Prostate gland (tissue), 2 donors: ENCODE measurements at regions not wholly inside any gene's neighbourhood (a gene's known extent, or its start where the extent isn't known, plus 50 kb on each side); places are given as distances from the start of the nearest gene placed in this dataset.

Source experiments
- DNase-seq: peaks from one replicate; pipeline ENCODE4 v3.0.0-alpha.2; 2019; ENCODE audit warnings: low spot score
- H3K27ac ChIP-seq, 2 donors: fragments of 200-600 bp; sonication (generic); 2 replicates each; pipeline ENCODE4 v1.5.1; 2017 to 2019
- H3K27me3 ChIP-seq: fragments of 200-600 bp; sonication (generic); replicated peaks from 2 replicates; pipeline ENCODE4 v1.5.1; 2019; ENCODE audit not compliant: insufficient read depth
- H3K36me3 ChIP-seq, 2 donors: fragments of 200-600 bp; sonication (generic); 1 replicate in 1 of 2; 2 replicates in 1 of 2; pipeline versions ENCODE4 v1.5.1 to v1.8.1; 2017 to 2019
- H3K4me1 ChIP-seq: fragments of 200-600 bp; sonication (generic); replicated peaks from 2 replicates; pipeline ENCODE4 v1.5.1; 2019
- H3K4me3 ChIP-seq, 2 donors: fragments of 200-600 bp; sonication (generic); 2 replicates each; pipeline ENCODE4 v1.5.1; 2017 to 2019
- H3K9me3 ChIP-seq: fragments of 200-600 bp; sonication (generic); 2 replicates; pipeline ENCODE4 v1.5.1; 2017
- POLR2A ChIP-seq: fragments of 450-650 bp; IDR thresholded peaks from one replicate; pipeline ENCODE4 v1.6.1; 2016; ENCODE audit warnings: antibody characterized with exemption, mild to moderate bottlenecking
- POLR2AphosphoS5 ChIP-seq: sonication (generic); formaldehyde crosslinking; IDR thresholded peaks from one replicate; pipeline ENCODE4 v1.6.1; 2017; ENCODE audit warnings: antibody characterized with exemption
- WGBS: methylation state at CpG from one replicate; pipeline ENCODE4 v1.1.5; 2018; 5-methylcytosine and 5-hydroxymethylcytosine counted together
- intact Hi-C: fragments of 100-400 bp; cut with DNase I; formaldehyde crosslinking; loops from one replicate; pipeline ENCODE4 v1.14.2; 2022
- TF ChIP-seq, protein P1 (sequence below), 4 experiments: fragments of 200-600 bp in 2 of 4; fragments of 450-650 bp in 2 of 4; sonication (generic) in 2 of 4; IDR thresholded peaks; 1 replicate in 3 of 4; 2 replicates in 1 of 4; pipeline ENCODE4 v1.5.1; 2016 to 2019; ENCODE audit warnings: antibody characterized with exemption in 4 of 4, mild to moderate bottlenecking in 2 of 4, moderate library complexity in 2 of 4

- Histone ChIP-seq H3K27ac (no peak overlapping the region), H3K4me1 (no peaks in the 10 kb centered on the region), H3K9me3 (no peaks in the 10 kb centered on the region), H3K36me3 (no peaks in the 10 kb centered on the region), H3K27me3 (no peaks in the 10 kb centered on the region), H3K4me3 (no peak overlapping the region)
- intact Hi-C loops = no loop called here
- no peak for DNase-seq
- WGBS = 100% methylated on average over 2 of the region's 2 CpGs
- TF ChIP-seq, protein P1, sequence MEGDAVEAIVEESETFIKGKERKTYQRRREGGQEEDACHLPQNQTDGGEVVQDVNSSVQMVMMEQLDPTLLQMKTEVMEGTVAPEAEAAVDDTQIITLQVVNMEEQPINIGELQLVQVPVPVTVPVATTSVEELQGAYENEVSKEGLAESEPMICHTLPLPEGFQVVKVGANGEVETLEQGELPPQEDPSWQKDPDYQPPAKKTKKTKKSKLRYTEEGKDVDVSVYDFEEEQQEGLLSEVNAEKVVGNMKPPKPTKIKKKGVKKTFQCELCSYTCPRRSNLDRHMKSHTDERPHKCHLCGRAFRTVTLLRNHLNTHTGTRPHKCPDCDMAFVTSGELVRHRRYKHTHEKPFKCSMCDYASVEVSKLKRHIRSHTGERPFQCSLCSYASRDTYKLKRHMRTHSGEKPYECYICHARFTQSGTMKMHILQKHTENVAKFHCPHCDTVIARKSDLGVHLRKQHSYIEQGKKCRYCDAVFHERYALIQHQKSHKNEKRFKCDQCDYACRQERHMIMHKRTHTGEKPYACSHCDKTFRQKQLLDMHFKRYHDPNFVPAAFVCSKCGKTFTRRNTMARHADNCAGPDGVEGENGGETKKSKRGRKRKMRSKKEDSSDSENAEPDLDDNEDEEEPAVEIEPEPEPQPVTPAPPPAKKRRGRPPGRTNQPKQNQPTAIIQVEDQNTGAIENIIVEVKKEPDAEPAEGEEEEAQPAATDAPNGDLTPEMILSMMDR (IDR thresholded peaks at IDR 0.05) = no peak
- TF ChIP-seq POLR2A (no peak), POLR2AphosphoS5 (no peak)
Observed at GRCh38 chr4:180391613-180392012, 1851.6 kb upstream of the TENM3 start.

DNA sequence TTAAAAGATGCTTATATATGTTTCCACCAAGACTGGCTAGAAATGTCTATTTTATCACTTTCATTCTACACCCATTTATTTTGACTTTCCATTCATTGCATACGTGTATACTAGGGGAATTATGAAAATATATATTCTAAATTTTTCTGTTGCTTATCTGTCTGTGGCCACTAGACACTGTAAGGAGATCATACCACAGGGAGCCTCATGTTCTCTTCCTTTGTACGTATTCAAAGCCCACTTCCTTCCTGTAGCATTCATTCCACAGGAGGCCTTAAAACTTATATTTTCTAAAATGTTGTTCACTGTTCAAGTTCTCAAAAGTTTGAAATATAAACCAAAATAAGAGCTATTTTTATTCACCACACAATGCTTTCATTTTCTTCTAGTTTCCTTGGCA is 1848.9 kb upstream of the TENM3 start:
- Histone ChIP-seq H3K27ac (no peak overlapping the region), H3K36me3 (no peaks in the 10 kb centered on the region), H3K4me1 (no peaks in the 10 kb centered on the region), H3K9me3 (no peaks in the 10 kb centered on the region), H3K27me3 (no peaks in the 10 kb centered on the region), H3K4me3 (no peak overlapping the region)
- no peak for DNase-seq
- intact Hi-C loops = no loop called here
- TF ChIP-seq POLR2A (no peak), POLR2AphosphoS5 (no peak)
- TF ChIP-seq, protein P1 (IDR thresholded peaks at IDR 0.05) = no peak
- WGBS = 67% methylated on average over 2 of the region's 2 CpGs

- no peak for DNase-seq
- intact Hi-C loops = no loop called here
- 90% methylated on average over 3 of the region's 3 CpGs for WGBS
- H3K4me1 ChIP-seq = no peaks in the 10 kb centered on the region
- H3K9me3 ChIP-seq = no peaks in the 10 kb centered on the region
- no peak overlapping the region for H3K27ac ChIP-seq
- TF ChIP-seq POLR2AphosphoS5 = no peak
- TF ChIP-seq POLR2A = no peak
- H3K4me3 ChIP-seq = no peak overlapping the region
- no peaks in the 10 kb centered on the region for H3K27me3 ChIP-seq
- H3K36me3 ChIP-seq = no peaks in the 10 kb centered on the region
Observed at GRCh38 chr4:180394730-180395129, 1848.5 kb upstream of the TENM3 start.

- TF ChIP-seq, protein P1 (IDR thresholded peaks at IDR 0.05) = no peak
- TF ChIP-seq POLR2AphosphoS5 = no peak
- TF ChIP-seq POLR2A = no peak
- H3K9me3 ChIP-seq = no peaks in the 10 kb centered on the region
- H3K4me3 ChIP-seq = no peak overlapping the region
- intact Hi-C loops = no loop called here
- WGBS = 86% methylated on average over 4 of the region's 4 CpGs
- no peaks in the 10 kb centered on the region for H3K36me3 ChIP-seq
- H3K27ac ChIP-seq = no peak overlapping the region
- H3K4me1 ChIP-seq = no peaks in the 10 kb centered on the region
- no peaks in the 10 kb centered on the region for H3K27me3 ChIP-seq
- DNase-seq = no peak
Observed at GRCh38 chr4:180398564-180398963, 1844.6 kb upstream of the TENM3 start.

- Histone ChIP-seq H3K4me3 (no peak overlapping the region), H3K4me1 (no peaks in the 10 kb centered on the region), H3K9me3 (no peaks in the 10 kb centered on the region), H3K27ac (no peak overlapping the region), H3K27me3 (no peaks in the 10 kb centered on the region), H3K36me3 (no peaks in the 10 kb centered on the region)
- no peak for TF ChIP-seq POLR2A
- TF ChIP-seq POLR2AphosphoS5 = no peak
- TF ChIP-seq, protein P1 (IDR thresholded peaks at IDR 0.05) = no peak
- 69% methylated on average over 4 of the region's 4 CpGs for WGBS
- intact Hi-C loops = no loop called here
- DNase-seq = no peak
Observed at GRCh38 chr4:180407275-180407885, 1835.8 kb upstream of the TENM3 start.
